GM12878 (cell line): ENCODE measurements at regions not wholly inside any gene's neighbourhood (a gene's known extent, or its start where the extent isn't known, plus 50 kb on each side); places are given as distances from the start of the nearest gene placed in this dataset.

Source experiments
- ATAC-seq: fragments of 200-7000 bp; cut with Tn5 transposase; 3 replicates; pipeline ENCODE4 v1.9.1; 2020; ENCODE audit warnings: mild to moderate bottlenecking, moderate library complexity
- BruUV-seq: library from RNA; stranded (reverse); fragments of 400-500 nt; replicated peaks from 2 replicates; lab custom pipeline; 2021; lab: Mats Ljungman, UMichigan
- CTCF ChIA-PET: fragments of 300-600 bp; sonication (Branson Sonifier 250); formaldehyde crosslinking; extraction: SDS; loops from one replicate; lab custom pipeline; 2021; ENCODE audit warnings: inconsistent platforms; lab: Yijun Ruan, JAX
- POLR2A ChIA-PET: fragments of 350-600 bp; formaldehyde crosslinking; extraction: SDS; loops from one replicate; lab custom pipeline; 2021; ENCODE audit warnings: inconsistent platforms; lab: Charles Lee
- RAD21 ChIA-PET: fragments of 300-600 bp; sonication (Branson Sonifier 250); formaldehyde crosslinking; loops from one replicate; lab custom pipeline; 2023; ENCODE audit warnings: antibody characterized with exemption; ENCODE audit not compliant: unreplicated experiment; lab: Charles Lee
- SMC1A ChIA-PET: fragments of 300-600 bp; sonication (Branson Sonifier 250); formaldehyde crosslinking; loops from one replicate; lab custom pipeline; 2023; ENCODE audit not compliant: unreplicated experiment, uncharacterized antibody; lab: Charles Lee
- DNase-seq: peaks from one replicate; pipeline ENCODE4 v3.0.0-alpha.2; 2011; ENCODE audit warnings: low read depth, low spot score
- FAIRE-seq: peaks from 3 replicates; lab custom pipeline; 2011; peaks lifted over from hg19 to GRCh38; lab: Jason Lieb, UNC
- H2AFZ ChIP-seq: 2 replicates; pipeline ENCODE4 v1.6.0; 2011; ENCODE audit warnings: low read depth, low read length, control low read depth; ENCODE audit not compliant: control insufficient read depth
- H3K27ac ChIP-seq: 2 replicates; pipeline ENCODE4 v1.5.1; 2011; ENCODE audit warnings: control low read depth; ENCODE audit not compliant: control insufficient read depth, insufficient read depth
- H3K27me3 ChIP-seq, 2 experiments: replicated peaks in 1 of 2; 2 replicates each; pipeline versions ENCODE4 v1.6.0 to v1.6.1; 2011; ENCODE audit warnings: low read length in 1 of 2; ENCODE audit not compliant: control insufficient read depth in 2 of 2, insufficient read depth in 2 of 2
- H3K36me3 ChIP-seq, 2 experiments: 2 replicates each; pipeline ENCODE4 v1.5.1; 2011; ENCODE audit warnings: low read length in 1 of 2; ENCODE audit not compliant: control insufficient read depth in 2 of 2, insufficient read depth in 2 of 2
- H3K4me1 ChIP-seq: 2 replicates; pipeline ENCODE4 v1.6.1; 2011; ENCODE audit warnings: mild to moderate bottlenecking, low read length, moderate library complexity, mixed read lengths; ENCODE audit not compliant: control insufficient read depth, insufficient read depth
- H3K4me2 ChIP-seq: 2 replicates; pipeline ENCODE4 v1.6.0; 2011; ENCODE audit warnings: control low read depth; ENCODE audit not compliant: control insufficient read depth, insufficient read depth
- H3K4me3 ChIP-seq: fragments of 200-600 bp; sonication (generic); 2 replicates; pipeline ENCODE4 v1.5.1; 2016
- H3K79me2 ChIP-seq: 2 replicates; pipeline ENCODE4 v1.6.0; 2011; ENCODE audit warnings: low read length; ENCODE audit not compliant: control insufficient read depth, insufficient read depth
- H3K9ac ChIP-seq: 2 replicates; pipeline ENCODE4 v1.8.0; 2011; ENCODE audit warnings: low read length, control low read depth, mixed read lengths; ENCODE audit not compliant: control insufficient read depth, insufficient read depth
- H3K9me3 ChIP-seq: replicated peaks from 3 replicates; pipeline ENCODE4 v1.5.1; 2011; ENCODE audit warnings: mild to moderate bottlenecking, low read length; ENCODE audit not compliant: control insufficient read depth, insufficient read depth
- H4K20me1 ChIP-seq: 2 replicates; pipeline ENCODE4 v1.6.0; 2011; ENCODE audit not compliant: control insufficient read depth, insufficient read depth
- CHD1 ChIP-seq: IDR thresholded peaks from 2 replicates; pipeline ENCODE4 v1.6.1; 2012; ENCODE audit warnings: low read depth, low read length, improper control_type of control experiment
- IRF3 ChIP-seq: fragments of 450-650 bp; IDR thresholded peaks from 2 replicates; pipeline ENCODE4 v1.6.1; 2014; ENCODE audit warnings: mild to moderate bottlenecking
- JUND ChIP-seq: IDR thresholded peaks from 2 replicates; pipeline ENCODE4 v1.6.1; 2012; ENCODE audit warnings: low read depth, mild to moderate bottlenecking, low read length, improper control_type of control experiment, moderate library complexity
- PAX8 ChIP-seq: fragments of 450-650 bp; IDR thresholded peaks from 2 replicates; pipeline ENCODE4 v1.6.1; 2017; ENCODE audit warnings: mild to moderate bottlenecking, moderate library complexity
- RFX5 ChIP-seq: IDR thresholded peaks from 2 replicates; pipeline ENCODE4 v1.6.1; 2011; ENCODE audit warnings: low read depth, low read length, improper control_type of control experiment
- SPI1 ChIP-seq: IDR thresholded peaks from 2 replicates; pipeline ENCODE4 v1.6.1; 2011; ENCODE audit warnings: low read depth, mild to moderate bottlenecking, low read length, moderate library complexity, borderline replicate concordance; ENCODE audit not compliant: insufficient read depth
- STAT3 ChIP-seq: IDR thresholded peaks from 2 replicates; pipeline ENCODE4 v1.6.1; 2011; ENCODE audit warnings: low read depth, low read length, improper control_type of control experiment
- WGBS: methylation state at CpG from one replicate; pipeline ENCODE4 v1.1.6; 2016; ENCODE audit warnings: low lambda C conversion rate; ENCODE audit not compliant: insufficient replicate concordance, insufficient coverage; ENCODE audit errors: missing lambda C conversion rate; 5-methylcytosine and 5-hydroxymethylcytosine counted together
- in situ Hi-C: fragments of 300-500 bp; cut with MboI; formaldehyde crosslinking; loops from 9 replicates; pipeline ENCODE4 v1.14.3; 2018; ENCODE audit warnings: mixed read lengths
- intact Hi-C: fragments of 100-400 bp; cut with micrococcal nuclease; formaldehyde crosslinking; loops from one replicate; pipeline ENCODE4 v1.14.2; 2022; ENCODE audit not compliant: unreplicated experiment
- TF ChIP-seq, protein P1 (sequence below), 3 experiments: IDR thresholded peaks in 2 of 3; conservative IDR thresholded peaks in 1 of 3; 2 replicates each; pipeline ENCODE4 v1.5.1; 2011; ENCODE audit warnings: low read depth in 3 of 3, low read length in 3 of 3, mild to moderate bottlenecking in 3 of 3, control low read depth in 2 of 3, moderate library complexity in 2 of 3, inconsistent platforms in 1 of 3, mixed read lengths in 1 of 3; ENCODE audit not compliant: control insufficient read depth in 2 of 3, insufficient read depth in 1 of 3; ENCODE audit errors: extremely low read depth in 1 of 3

DNA sequence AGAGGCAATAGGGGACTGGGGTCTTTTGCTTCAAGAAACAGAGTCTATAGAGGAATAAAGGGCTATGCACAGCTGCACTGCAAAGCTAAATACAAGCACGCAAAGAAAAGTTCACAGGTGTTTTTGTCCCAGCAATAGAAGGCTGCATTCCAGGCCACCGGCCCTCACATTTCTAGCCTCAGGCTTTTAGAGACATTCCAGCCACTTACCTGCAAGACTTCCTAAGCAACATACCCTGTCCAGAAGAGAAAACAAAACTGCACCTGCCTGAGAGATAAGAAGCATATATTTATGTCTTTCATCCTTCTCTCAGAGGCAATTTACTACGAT lies 220.5 kb downstream of the OPA1 start:
- no TSS peak for BruUV-seq
- POLR2A ChIA-PET: no interaction called here
- no peak for FAIRE-seq

More for the DNA sequence above, 220.5 kb downstream of the OPA1 start:
- DNase-seq (no peak), ATAC-seq (no peak)
- H3K4me3 ChIP-seq: no peak overlapping the region
- TF ChIP-seq JUND: no peak
- TF ChIP-seq, protein P1, sequence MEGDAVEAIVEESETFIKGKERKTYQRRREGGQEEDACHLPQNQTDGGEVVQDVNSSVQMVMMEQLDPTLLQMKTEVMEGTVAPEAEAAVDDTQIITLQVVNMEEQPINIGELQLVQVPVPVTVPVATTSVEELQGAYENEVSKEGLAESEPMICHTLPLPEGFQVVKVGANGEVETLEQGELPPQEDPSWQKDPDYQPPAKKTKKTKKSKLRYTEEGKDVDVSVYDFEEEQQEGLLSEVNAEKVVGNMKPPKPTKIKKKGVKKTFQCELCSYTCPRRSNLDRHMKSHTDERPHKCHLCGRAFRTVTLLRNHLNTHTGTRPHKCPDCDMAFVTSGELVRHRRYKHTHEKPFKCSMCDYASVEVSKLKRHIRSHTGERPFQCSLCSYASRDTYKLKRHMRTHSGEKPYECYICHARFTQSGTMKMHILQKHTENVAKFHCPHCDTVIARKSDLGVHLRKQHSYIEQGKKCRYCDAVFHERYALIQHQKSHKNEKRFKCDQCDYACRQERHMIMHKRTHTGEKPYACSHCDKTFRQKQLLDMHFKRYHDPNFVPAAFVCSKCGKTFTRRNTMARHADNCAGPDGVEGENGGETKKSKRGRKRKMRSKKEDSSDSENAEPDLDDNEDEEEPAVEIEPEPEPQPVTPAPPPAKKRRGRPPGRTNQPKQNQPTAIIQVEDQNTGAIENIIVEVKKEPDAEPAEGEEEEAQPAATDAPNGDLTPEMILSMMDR (IDR thresholded peaks at IDR 0.05 in 2 of 3, conservative IDR thresholded peaks at IDR 0.05 in 1 of 3; ENCODE audit: control insufficient read depth in 2 of 3, extremely low read depth in 1 of 3, insufficient read depth in 1 of 3, low read depth in 3 of 3, low read length in 3 of 3): no peak
- no peak for TF ChIP-seq RFX5
- no peak for TF ChIP-seq IRF3
- no peak for TF ChIP-seq CHD1
- TF ChIP-seq SPI1: no peak
- TF ChIP-seq STAT3: no peak
- TF ChIP-seq PAX8: no peak
- no peak overlapping the region for H2AFZ ChIP-seq
- no peaks in the 10 kb centered on the region; a peak in 2 of 4 replicates for H3K27me3 ChIP-seq
- H3K27ac ChIP-seq: no peak overlapping the region
- SMC1A ChIA-PET: no interaction called here
- H4K20me1 ChIP-seq: no peaks in the 10 kb centered on the region
- intact Hi-C loops: no loop called here
- in situ Hi-C loops: no loop called here
- no peaks in the 10 kb centered on the region for H3K9me3 ChIP-seq
- no peak overlapping the region for H3K4me2 ChIP-seq
- RAD21 ChIA-PET: no interaction called here
- H3K79me2 ChIP-seq: no peaks in the 10 kb centered on the region
- WGBS: 73% methylated on average over 3 of the region's 3 CpGs
- H3K4me1 ChIP-seq: no peaks in the 10 kb centered on the region
- no peaks in the 10 kb centered on the region for H3K36me3 ChIP-seq
- CTCF ChIA-PET: no interaction called here
- H3K9ac ChIP-seq: no peak overlapping the region
